ENCODE measurements at regions not wholly inside any gene's neighbourhood (a gene's known extent, or its start where the extent isn't known, plus 50 kb on each side); places are given as distances from the start of the nearest gene placed in this dataset.

GRCh38 chr2:177334940-177335543, 57.5 kb upstream of the AGPS start:
- Histone ChIP-seq H3K4me1 (ENCODE audit: control insufficient read depth in 1 of 2, insufficient read depth in 2 of 2, low read length in 2 of 2) (peaks cover 17 to 31% of the 10 kb centered on the region in 2 experiments), H3K4me3 (replicated peaks in 1 of 2; ENCODE audit: low read depth in 1 of 2, low read length in 2 of 2) (no peak overlapping the region), H3K9me3 (ENCODE audit: control insufficient read depth in 1 of 2, insufficient read depth in 1 of 2, low read depth in 1 of 2, low read length in 2 of 2) (no peaks in the 10 kb centered on the region), H3K9ac (ENCODE audit: low read length) (no peak overlapping the region), H3K36me3 (ENCODE audit: control insufficient read depth in 1 of 2, insufficient read depth in 2 of 2, low read length in 2 of 2) (no peaks in the 10 kb centered on the region), H3K79me2 (ENCODE audit: insufficient read depth, low read length) (no peaks in the 10 kb centered on the region), H3K27ac (ENCODE audit: low read depth, low read length) (no peak overlapping the region), H3K9me2 (ENCODE audit: insufficient read depth) (no peaks in the 10 kb centered on the region), H4K20me1 (ENCODE audit: insufficient read depth) (no peaks in the 10 kb centered on the region), H2AFZ (ENCODE audit: low read depth, low read length, poor library complexity, severe bottlenecking) (no peak overlapping the region), H3K4me2 (ENCODE audit: low read length) (no peak overlapping the region), H3K27me3 (ENCODE audit: insufficient read depth, low read length) (no peaks in the 10 kb centered on the region)
- ATAC-seq, result peak; percentile 56
- ChIA-PET POLR2A (no interaction called here), CTCF (interaction anchor here (0.6 to 4.9 kb wide), 13 partner anchors 9 to 423 kb away, joined by 3 to 65 read pairs (median 4); no protein-coding TSS in a partner anchor), RAD21 (ENCODE audit: low non-redundant PET in 1 of 2, low total read pairs in 2 of 2, uncharacterized antibody in 2 of 2, unreplicated experiment in 2 of 2) (interaction anchor here in 1 of 2 experiments (1.6 kb wide), 1 partner anchor 80 kb away, joined by 4 read pairs; no protein-coding TSS in a partner anchor)
- TF ChIP-seq CBX3 (IDR thresholded peaks at IDR 0.05; ENCODE audit: low read depth) (0 out of 2 replicates have a peak, but pooled peaks have one; percentile 22), CTCF (IDR thresholded peaks at IDR 0.05 in 2 of 3, conservative IDR thresholded peaks at IDR 0.05 in 1 of 3; ENCODE audit: borderline replicate concordance in 1 of 3, insufficient read depth in 1 of 3, low read depth in 2 of 3, low read length in 2 of 3) (peak; percentile 88 to 95 (median 88)), MAX (IDR thresholded peaks at IDR 0.05) (0 out of 2 replicates have a peak, but pooled peaks have one; percentile 14), RAD21 (IDR thresholded peaks at IDR 0.05; ENCODE audit: low read depth) (peak; percentile 94), POLR2AphosphoS5 (IDR thresholded peaks at IDR 0.05; ENCODE audit: low read depth, low read length) (no peak)
- intact Hi-C loops (cut with micrococcal nuclease), result loop anchor here (1.0 to 10.0 kb wide), 5 partner anchors 81 to 680 kb away; no protein-coding TSS in a partner anchor
- DNase-seq (ENCODE audit: low read depth, low spot score), result peak; percentile 33
- BruUV-seq (replicated peaks), result no TSS peak

All from HCT116 (cell line).